ENCODE measurements at regions not wholly inside any gene's neighbourhood (a gene's known extent, or its start where the extent isn't known, plus 50 kb on each side); places are given as distances from the start of the nearest gene placed in this dataset.
"Not testable (repeated sequence)": the region's sequence is repeated elsewhere in the genome, so short reads cannot be mapped to it uniquely, and the experiment has no call there.

- DNase-seq (ENCODE audit: low spot score), result no peak
Measured at GRCh38 chr7:114082642-114083165, 163.9 kb upstream of the PPP1R3A start.

- peak; percentile 74 for DNase-seq (ENCODE audit: low spot score)
Measured at GRCh38 chr7:114081606-114082425, 163.0 kb upstream of the PPP1R3A start.

- not testable (repeated sequence) for DNase-seq (ENCODE audit: low spot score)
Measured at GRCh38 chr7:114077158-114077524, 158.3 kb upstream of the PPP1R3A start.

GRCh38 chr7:114076392-114077157, 157.8 kb upstream of the PPP1R3A start:
- not testable (repeated sequence) for DNase-seq (ENCODE audit: low spot score)

- DNase-seq (ENCODE audit: low spot score), result no peak
Measured at GRCh38 chr7:114073701-114074100, 154.9 kb upstream of the PPP1R3A start.

GRCh38 chr7:114070246-114070645, 151.4 kb upstream of the PPP1R3A start:
- DNase-seq (ENCODE audit: low spot score), result no peak

- no peak for DNase-seq (ENCODE audit: low spot score)
Measured at GRCh38 chr7:114062810-114063209, 144.0 kb upstream of the PPP1R3A start.

- peak; percentile 40 for DNase-seq (ENCODE audit: low spot score)
Measured at GRCh38 chr7:114051871-114052331, 133.1 kb upstream of the PPP1R3A start.

- DNase-seq (ENCODE audit: low spot score), result no peak
Measured at GRCh38 chr7:114050571-114050970, 131.8 kb upstream of the PPP1R3A start.

- DNase-seq (ENCODE audit: low spot score), result no peak
Measured at GRCh38 chr7:114048386-114049235, 129.8 kb upstream of the PPP1R3A start.

GRCh38 chr7:114047889-114048288, 129.1 kb upstream of the PPP1R3A start:
- no peak for DNase-seq (ENCODE audit: low spot score)

GRCh38 chr7:114033475-114033874, 114.7 kb upstream of the PPP1R3A start:
- DNase-seq (ENCODE audit: low spot score), result no peak

- DNase-seq (ENCODE audit: low spot score), result peak; percentile 70
Measured at GRCh38 chr7:114026486-114027089, 107.8 kb upstream of the PPP1R3A start.

- DNase-seq (ENCODE audit: low spot score), result no peak
Measured at GRCh38 chr7:114021135-114021534, 102.3 kb upstream of the PPP1R3A start.

GRCh38 chr7:114008696-114009095, 89.9 kb upstream of the PPP1R3A start:
- DNase-seq (ENCODE audit: low spot score), result no peak

GRCh38 chr7:114007386-114007785, 88.6 kb upstream of the PPP1R3A start:
- DNase-seq (ENCODE audit: low spot score), result no peak

GRCh38 chr7:113998934-113999333, 80.1 kb upstream of the PPP1R3A start:
- DNase-seq (ENCODE audit: low spot score), result no peak

- no peak for DNase-seq (ENCODE audit: low spot score)
Measured at GRCh38 chr7:113996405-113996804, 77.6 kb upstream of the PPP1R3A start.

GRCh38 chr7:113986216-113986615, 67.4 kb upstream of the PPP1R3A start:
- DNase-seq (ENCODE audit: low spot score), result no peak

GRCh38 chr7:113976508-113976907, 57.7 kb upstream of the PPP1R3A start:
- DNase-seq (ENCODE audit: low spot score), result no peak

- no peak for DNase-seq (ENCODE audit: low spot score)
Measured at GRCh38 chr7:113968713-113969112, 49.9 kb upstream of the PPP1R3A start.
